ENCODE measurements at regions not wholly inside any gene's neighbourhood (a gene's known extent, or its start where the extent isn't known, plus 50 kb on each side); places are given as distances from the start of the nearest gene placed in this dataset.

DNA sequence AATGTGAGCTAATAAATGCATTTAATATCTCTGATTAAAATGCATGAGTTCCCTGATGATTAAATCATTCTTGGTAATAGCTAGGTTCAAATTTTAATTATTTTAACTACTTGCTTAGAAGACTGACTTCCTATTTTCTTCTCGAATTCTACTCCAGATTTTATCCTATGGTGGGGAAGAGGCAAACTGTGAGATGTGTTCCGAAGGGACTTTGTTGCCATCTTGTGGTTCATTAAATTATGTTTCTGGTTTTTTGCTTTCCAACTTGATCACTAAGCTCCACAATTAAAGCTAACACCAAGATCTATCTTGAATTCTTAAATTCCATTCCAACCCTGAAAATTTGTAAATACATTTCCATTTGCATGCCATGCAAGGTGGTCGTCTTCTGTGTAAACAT, 538.4 kb upstream of the PCDH20 start:
- TF ChIP-seq ATF3 (CRISPR knock-in tag; conservative IDR thresholded peaks at IDR 0.05) (no peak), NR3C1 (CRISPR knock-in tag; conservative IDR thresholded peaks at IDR 0.05; ENCODE audit: low read depth) (no peak), ZBTB21 (CRISPR knock-in tag; IDR thresholded peaks at IDR 0.05; ENCODE audit: borderline replicate concordance) (no peak), RORB (CRISPR knock-in tag; IDR thresholded peaks at IDR 0.05) (no peak), ZNF416 (CRISPR knock-in tag; IDR thresholded peaks at IDR 0.05) (no peak), GABPB1 (CRISPR knock-in tag; IDR thresholded peaks at IDR 0.05) (no peak), E2F4 (CRISPR knock-in tag; IDR thresholded peaks at IDR 0.05; ENCODE audit: borderline replicate concordance, low read depth) (no peak), TP53 (CRISPR knock-in tag; IDR thresholded peaks at IDR 0.05) (no peak), TEAD4 (CRISPR knock-in tag; IDR thresholded peaks at IDR 0.05) (no peak), USF1 (CRISPR knock-in tag; IDR thresholded peaks at IDR 0.05) (no peak), TCF7 (CRISPR knock-in tag; IDR thresholded peaks at IDR 0.05; ENCODE audit: low read depth) (no peak)
- TF ChIP-seq, protein P1, sequence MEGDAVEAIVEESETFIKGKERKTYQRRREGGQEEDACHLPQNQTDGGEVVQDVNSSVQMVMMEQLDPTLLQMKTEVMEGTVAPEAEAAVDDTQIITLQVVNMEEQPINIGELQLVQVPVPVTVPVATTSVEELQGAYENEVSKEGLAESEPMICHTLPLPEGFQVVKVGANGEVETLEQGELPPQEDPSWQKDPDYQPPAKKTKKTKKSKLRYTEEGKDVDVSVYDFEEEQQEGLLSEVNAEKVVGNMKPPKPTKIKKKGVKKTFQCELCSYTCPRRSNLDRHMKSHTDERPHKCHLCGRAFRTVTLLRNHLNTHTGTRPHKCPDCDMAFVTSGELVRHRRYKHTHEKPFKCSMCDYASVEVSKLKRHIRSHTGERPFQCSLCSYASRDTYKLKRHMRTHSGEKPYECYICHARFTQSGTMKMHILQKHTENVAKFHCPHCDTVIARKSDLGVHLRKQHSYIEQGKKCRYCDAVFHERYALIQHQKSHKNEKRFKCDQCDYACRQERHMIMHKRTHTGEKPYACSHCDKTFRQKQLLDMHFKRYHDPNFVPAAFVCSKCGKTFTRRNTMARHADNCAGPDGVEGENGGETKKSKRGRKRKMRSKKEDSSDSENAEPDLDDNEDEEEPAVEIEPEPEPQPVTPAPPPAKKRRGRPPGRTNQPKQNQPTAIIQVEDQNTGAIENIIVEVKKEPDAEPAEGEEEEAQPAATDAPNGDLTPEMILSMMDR (IDR thresholded peaks at IDR 0.05), result no peak
- TF ChIP-seq, protein P2, sequence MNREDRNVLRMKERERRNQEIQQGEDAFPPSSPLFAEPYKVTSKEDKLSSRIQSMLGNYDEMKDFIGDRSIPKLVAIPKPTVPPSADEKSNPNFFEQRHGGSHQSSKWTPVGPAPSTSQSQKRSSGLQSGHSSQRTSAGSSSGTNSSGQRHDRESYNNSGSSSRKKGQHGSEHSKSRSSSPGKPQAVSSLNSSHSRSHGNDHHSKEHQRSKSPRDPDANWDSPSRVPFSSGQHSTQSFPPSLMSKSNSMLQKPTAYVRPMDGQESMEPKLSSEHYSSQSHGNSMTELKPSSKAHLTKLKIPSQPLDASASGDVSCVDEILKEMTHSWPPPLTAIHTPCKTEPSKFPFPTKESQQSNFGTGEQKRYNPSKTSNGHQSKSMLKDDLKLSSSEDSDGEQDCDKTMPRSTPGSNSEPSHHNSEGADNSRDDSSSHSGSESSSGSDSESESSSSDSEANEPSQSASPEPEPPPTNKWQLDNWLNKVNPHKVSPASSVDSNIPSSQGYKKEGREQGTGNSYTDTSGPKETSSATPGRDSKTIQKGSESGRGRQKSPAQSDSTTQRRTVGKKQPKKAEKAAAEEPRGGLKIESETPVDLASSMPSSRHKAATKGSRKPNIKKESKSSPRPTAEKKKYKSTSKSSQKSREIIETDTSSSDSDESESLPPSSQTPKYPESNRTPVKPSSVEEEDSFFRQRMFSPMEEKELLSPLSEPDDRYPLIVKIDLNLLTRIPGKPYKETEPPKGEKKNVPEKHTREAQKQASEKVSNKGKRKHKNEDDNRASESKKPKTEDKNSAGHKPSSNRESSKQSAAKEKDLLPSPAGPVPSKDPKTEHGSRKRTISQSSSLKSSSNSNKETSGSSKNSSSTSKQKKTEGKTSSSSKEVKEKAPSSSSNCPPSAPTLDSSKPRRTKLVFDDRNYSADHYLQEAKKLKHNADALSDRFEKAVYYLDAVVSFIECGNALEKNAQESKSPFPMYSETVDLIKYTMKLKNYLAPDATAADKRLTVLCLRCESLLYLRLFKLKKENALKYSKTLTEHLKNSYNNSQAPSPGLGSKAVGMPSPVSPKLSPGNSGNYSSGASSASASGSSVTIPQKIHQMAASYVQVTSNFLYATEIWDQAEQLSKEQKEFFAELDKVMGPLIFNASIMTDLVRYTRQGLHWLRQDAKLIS (CRISPR knock-in tag; IDR thresholded peaks at IDR 0.05; ENCODE audit: borderline replicate concordance), result no peak
